ENCODE measurements at regions not wholly inside any gene's neighbourhood (a gene's known extent, or its start where the extent isn't known, plus 50 kb on each side); places are given as distances from the start of the nearest gene placed in this dataset.

- TF ChIP-seq, protein P1, sequence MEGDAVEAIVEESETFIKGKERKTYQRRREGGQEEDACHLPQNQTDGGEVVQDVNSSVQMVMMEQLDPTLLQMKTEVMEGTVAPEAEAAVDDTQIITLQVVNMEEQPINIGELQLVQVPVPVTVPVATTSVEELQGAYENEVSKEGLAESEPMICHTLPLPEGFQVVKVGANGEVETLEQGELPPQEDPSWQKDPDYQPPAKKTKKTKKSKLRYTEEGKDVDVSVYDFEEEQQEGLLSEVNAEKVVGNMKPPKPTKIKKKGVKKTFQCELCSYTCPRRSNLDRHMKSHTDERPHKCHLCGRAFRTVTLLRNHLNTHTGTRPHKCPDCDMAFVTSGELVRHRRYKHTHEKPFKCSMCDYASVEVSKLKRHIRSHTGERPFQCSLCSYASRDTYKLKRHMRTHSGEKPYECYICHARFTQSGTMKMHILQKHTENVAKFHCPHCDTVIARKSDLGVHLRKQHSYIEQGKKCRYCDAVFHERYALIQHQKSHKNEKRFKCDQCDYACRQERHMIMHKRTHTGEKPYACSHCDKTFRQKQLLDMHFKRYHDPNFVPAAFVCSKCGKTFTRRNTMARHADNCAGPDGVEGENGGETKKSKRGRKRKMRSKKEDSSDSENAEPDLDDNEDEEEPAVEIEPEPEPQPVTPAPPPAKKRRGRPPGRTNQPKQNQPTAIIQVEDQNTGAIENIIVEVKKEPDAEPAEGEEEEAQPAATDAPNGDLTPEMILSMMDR (IDR thresholded peaks at IDR 0.05) = no peak
Observed at GRCh38 chr6:80437221-80437620, 330.8 kb downstream of the BCKDHB start.

- TF ChIP-seq, protein P1 (IDR thresholded peaks at IDR 0.05) = no peak
Observed at GRCh38 chr6:80436663-80437062, 330.2 kb downstream of the BCKDHB start.

- TF ChIP-seq, protein P1 (IDR thresholded peaks at IDR 0.05) = no peak
Observed at GRCh38 chr6:80435457-80435856, 329.0 kb downstream of the BCKDHB start.

- TF ChIP-seq, protein P1 (IDR thresholded peaks at IDR 0.05) = no peak
Observed at GRCh38 chr6:80434691-80435350, 328.4 kb downstream of the BCKDHB start.

DNA sequence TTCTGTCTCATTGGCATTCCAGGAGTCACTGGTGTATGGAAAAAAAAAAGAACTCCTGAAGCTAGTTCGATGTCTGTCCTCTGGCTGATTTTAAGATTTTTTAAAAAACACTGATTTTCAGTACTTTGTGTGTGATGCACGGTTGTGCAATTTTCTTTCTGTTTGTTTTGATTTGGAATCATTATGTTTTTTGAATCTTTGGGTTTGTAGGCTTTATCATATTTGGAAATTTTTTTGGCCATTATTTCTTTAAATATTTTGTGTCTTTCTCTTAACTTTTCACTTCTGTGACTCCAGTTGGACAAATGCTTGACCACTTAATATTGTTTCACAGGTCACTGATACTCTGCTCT lies 327.2 kb downstream of the BCKDHB start:
- TF ChIP-seq, protein P1 (IDR thresholded peaks at IDR 0.05) = no peak

GRCh38 chr6:80433010-80433672 lies 326.7 kb downstream of the BCKDHB start:
- TF ChIP-seq, protein P1 (IDR thresholded peaks at IDR 0.05) = no peak

- TF ChIP-seq, protein P1 (IDR thresholded peaks at IDR 0.05) = no peak
Observed at GRCh38 chr6:80425089-80425823, 318.8 kb downstream of the BCKDHB start.
